ENCODE measurements at regions not wholly inside any gene's neighbourhood (a gene's known extent, or its start where the extent isn't known, plus 50 kb on each side); places are given as distances from the start of the nearest gene placed in this dataset.

DNA sequence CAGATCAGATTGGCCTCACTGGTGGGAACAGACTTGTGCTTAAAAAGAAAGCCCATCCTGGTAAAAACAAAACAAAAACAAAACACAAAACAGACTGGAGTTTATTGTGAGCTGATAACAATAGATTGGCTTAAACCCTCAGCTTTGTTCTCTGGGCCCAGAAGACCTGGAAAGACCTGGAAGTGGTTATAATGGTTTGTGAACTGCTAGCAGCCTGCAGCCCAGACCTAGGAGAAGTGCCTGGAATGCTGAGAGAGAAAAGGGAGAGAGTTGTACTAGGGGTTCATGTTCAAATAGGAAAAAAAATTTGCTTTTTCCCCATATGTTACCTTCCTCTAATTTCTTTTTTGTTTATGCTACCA, 396.6 kb downstream of the DMAC1 start:
- DNase-seq, result no peak
- ChIA-PET CTCF (no interaction called here), POLR2A (no interaction called here)
- Mint-ChIP-seq H3K27ac (no peak overlapping the region), H3K4me3 (no peak overlapping the region), H3K36me3 (ENCODE audit: low read depth) (no peaks in the 10 kb centered on the region), H3K9me3 (ENCODE audit: insufficient read depth) (no peaks in the 10 kb centered on the region), H3K27me3 (ENCODE audit: low read depth) (peaks cover 17% of the 10 kb centered on the region), H3K4me1 (ENCODE audit: low read depth) (peaks cover 7% of the 10 kb centered on the region)
- ATAC-seq, result no peak

- ATAC-seq (no peak), DNase-seq (no peak)
- Mint-ChIP-seq H3K4me3 (no peak overlapping the region), H3K4me1 (ENCODE audit: low read depth) (peaks cover 7% of the 10 kb centered on the region), H3K9me3 (ENCODE audit: insufficient read depth) (no peaks in the 10 kb centered on the region), H3K27ac (no peak overlapping the region), H3K36me3 (ENCODE audit: low read depth) (no peaks in the 10 kb centered on the region), H3K27me3 (ENCODE audit: low read depth) (peaks cover 17% of the 10 kb centered on the region)
- ChIA-PET POLR2A (no interaction called here), CTCF (interaction anchor here (0.6 to 1.1 kb wide), 2 partner anchors 15 to 591 kb away, joined by 3 read pairs; no protein-coding TSS in a partner anchor)
Measured at GRCh38 chr9:7402334-7403027, 397.1 kb downstream of the DMAC1 start.

DNA sequence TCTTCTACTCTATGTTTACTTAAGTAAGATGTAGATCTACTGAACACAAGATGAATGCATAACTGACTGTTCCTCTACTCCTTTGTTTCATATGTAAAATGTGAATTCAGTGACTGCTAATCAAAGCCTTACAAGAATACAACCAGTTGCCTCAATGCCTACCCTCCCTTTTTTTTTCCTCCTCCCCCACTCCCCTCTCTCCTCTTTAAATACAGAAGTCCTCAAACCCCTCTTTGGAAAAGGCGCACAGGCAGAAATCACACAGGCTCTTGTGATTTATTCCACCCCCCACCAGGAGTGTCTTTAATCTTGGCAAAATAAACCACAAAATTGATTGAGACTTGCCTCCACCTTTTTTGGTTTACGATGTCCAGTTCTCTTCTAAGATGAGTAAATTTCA, 398.5 kb downstream of the DMAC1 start:
- Mint-ChIP-seq H3K36me3 (ENCODE audit: low read depth) (no peaks in the 10 kb centered on the region), H3K9me3 (ENCODE audit: insufficient read depth) (no peaks in the 10 kb centered on the region), H3K27ac (no peak overlapping the region), H3K4me1 (ENCODE audit: low read depth) (peaks cover 2% of the 10 kb centered on the region), H3K27me3 (ENCODE audit: low read depth) (peaks cover 22% of the 10 kb centered on the region), H3K4me3 (no peak overlapping the region)
- ChIA-PET CTCF (no interaction called here), POLR2A (no interaction called here)
- DNase-seq, result no peak
- ATAC-seq, result no peak

DNA sequence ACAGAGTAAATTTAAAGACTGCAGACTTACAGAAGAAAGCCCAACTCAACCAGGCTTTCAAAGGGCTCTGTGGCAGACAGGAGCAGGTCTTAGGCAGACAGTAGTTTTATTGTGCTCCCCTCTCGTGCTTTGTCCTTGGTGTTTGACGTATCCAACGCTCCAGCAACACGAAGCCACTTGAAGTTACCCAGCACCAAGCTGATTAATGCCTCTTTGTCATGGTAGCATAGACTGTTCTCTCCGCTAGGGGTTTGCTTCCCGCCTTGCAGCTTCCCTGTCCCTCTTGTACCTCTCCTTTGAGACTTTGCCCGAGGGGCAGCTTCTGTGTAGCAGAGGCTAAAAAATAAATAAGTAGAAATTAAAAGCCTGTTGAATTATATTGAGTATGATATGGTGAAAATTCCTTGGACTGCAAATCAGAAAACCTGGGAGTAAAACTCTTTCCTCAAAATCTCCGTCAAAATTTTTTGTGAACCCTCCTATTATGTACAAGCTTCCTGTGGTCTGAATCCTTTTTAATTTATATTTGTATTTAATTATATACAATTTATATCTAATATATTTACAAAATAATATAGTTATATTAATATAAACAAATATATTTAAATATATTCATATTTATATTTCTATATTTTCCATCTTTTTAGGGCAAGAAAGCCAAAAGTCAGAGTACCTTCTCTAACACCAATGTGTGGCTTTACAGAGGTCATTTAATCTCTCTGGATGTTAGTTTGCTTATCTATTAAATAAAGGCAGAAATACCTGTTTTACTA, 405.4 kb downstream of the DMAC1 start:
- no peaks in the 10 kb centered on the region for H3K4me1 Mint-ChIP-seq (ENCODE audit: low read depth)
- POLR2A ChIA-PET, result no interaction called here
- no peak overlapping the region for H3K4me3 Mint-ChIP-seq
- CTCF ChIA-PET, result no interaction called here
- H3K27me3 Mint-ChIP-seq (ENCODE audit: low read depth), result peaks cover 11% of the 10 kb centered on the region
- no peak overlapping the region for H3K27ac Mint-ChIP-seq
- no peak for ATAC-seq
- no peaks in the 10 kb centered on the region for H3K9me3 Mint-ChIP-seq (ENCODE audit: insufficient read depth)
- DNase-seq, result no peak
- H3K36me3 Mint-ChIP-seq (ENCODE audit: low read depth), result no peaks in the 10 kb centered on the region

DNA sequence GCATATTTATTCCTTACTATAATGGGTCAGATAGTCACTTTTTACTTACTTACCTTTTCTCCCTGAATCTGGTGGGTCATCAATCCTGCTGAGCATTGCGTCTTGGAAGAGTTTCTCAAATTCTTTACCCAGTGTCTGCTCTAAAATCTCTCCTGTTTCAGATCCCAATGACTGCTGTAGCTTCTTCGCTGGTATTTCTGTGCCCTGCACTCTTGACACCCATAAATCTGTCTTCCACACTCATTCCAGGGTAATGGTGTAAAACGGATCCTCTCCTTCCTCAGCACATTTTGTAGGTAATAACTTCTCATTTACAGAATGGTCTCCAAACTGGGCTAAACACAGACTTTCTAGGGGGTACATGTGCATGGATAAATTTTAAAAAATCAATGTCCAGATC, 407.4 kb downstream of the DMAC1 start:
- ATAC-seq (no peak), DNase-seq (no peak)
- Mint-ChIP-seq H3K36me3 (ENCODE audit: low read depth) (no peaks in the 10 kb centered on the region), H3K4me1 (ENCODE audit: low read depth) (no peaks in the 10 kb centered on the region), H3K27ac (no peak overlapping the region), H3K9me3 (ENCODE audit: insufficient read depth) (no peaks in the 10 kb centered on the region), H3K27me3 (ENCODE audit: low read depth) (peaks cover 11% of the 10 kb centered on the region), H3K4me3 (no peak overlapping the region)
- ChIA-PET POLR2A (no interaction called here), CTCF (no interaction called here)

DNA sequence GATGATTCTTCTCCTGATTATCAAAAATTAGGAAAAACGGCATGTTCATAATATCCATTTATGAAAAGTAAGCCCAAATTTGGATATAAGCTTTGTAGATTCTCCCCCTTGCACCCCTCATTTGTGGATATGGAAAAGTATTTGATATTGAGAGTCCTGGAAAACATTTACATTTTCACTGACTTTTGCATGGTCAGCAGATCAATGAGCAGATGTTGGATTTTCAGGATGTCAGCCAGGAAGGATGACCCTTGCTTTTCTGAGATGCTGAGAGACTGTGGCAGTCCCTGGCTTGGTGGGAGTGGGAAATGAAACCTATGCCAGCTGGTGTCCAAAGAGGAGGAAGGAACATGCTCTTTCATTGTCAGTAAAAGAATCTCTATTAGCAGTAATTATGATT, 410.8 kb downstream of the DMAC1 start:
- Mint-ChIP-seq H3K27me3 (ENCODE audit: low read depth) (peaks cover 5% of the 10 kb centered on the region), H3K9me3 (ENCODE audit: insufficient read depth) (no peaks in the 10 kb centered on the region), H3K27ac (no peak overlapping the region), H3K4me3 (no peak overlapping the region), H3K4me1 (ENCODE audit: low read depth) (no peaks in the 10 kb centered on the region), H3K36me3 (ENCODE audit: low read depth) (no peaks in the 10 kb centered on the region)
- ChIA-PET POLR2A (no interaction called here), CTCF (no interaction called here)
- ATAC-seq, result no peak
- no peak for DNase-seq

GRCh38 chr9:7387840-7388239, 411.7 kb downstream of the DMAC1 start:
- no peaks in the 10 kb centered on the region for H3K9me3 Mint-ChIP-seq (ENCODE audit: insufficient read depth)
- DNase-seq, result no peak

GRCh38 chr9:7382304-7382703, 417.3 kb downstream of the DMAC1 start:
- no peak for DNase-seq
- POLR2A ChIA-PET, result no interaction called here
- Mint-ChIP-seq H3K4me1 (ENCODE audit: low read depth) (no peaks in the 10 kb centered on the region), H3K36me3 (ENCODE audit: low read depth) (no peaks in the 10 kb centered on the region), H3K27me3 (ENCODE audit: low read depth) (peaks cover 5% of the 10 kb centered on the region), H3K9me3 (ENCODE audit: insufficient read depth) (no peaks in the 10 kb centered on the region), H3K4me3 (no peak overlapping the region), H3K27ac (no peak overlapping the region)
- ATAC-seq, result no peak
- CTCF ChIA-PET, result no interaction called here

More at GRCh38 chr9:7387840-7388239, 411.7 kb downstream of the DMAC1 start:
- Mint-ChIP-seq H3K4me3 (no peak overlapping the region), H3K27ac (no peak overlapping the region), H3K36me3 (ENCODE audit: low read depth) (no peaks in the 10 kb centered on the region), H3K27me3 (ENCODE audit: low read depth) (peaks cover 5% of the 10 kb centered on the region), H3K4me1 (ENCODE audit: low read depth) (no peaks in the 10 kb centered on the region)
- no peak for ATAC-seq
- POLR2A ChIA-PET, result no interaction called here
- CTCF ChIA-PET, result interaction anchor here (0.8 kb wide), 1 partner anchor 14 kb away, joined by 3 read pairs; no protein-coding TSS in a partner anchor

GRCh38 chr9:7377489-7377888, 422.1 kb downstream of the DMAC1 start:
- no peaks in the 10 kb centered on the region for H3K9me3 Mint-ChIP-seq (ENCODE audit: insufficient read depth)
- no peak overlapping the region for H3K27ac Mint-ChIP-seq
- DNase-seq (no peak), ATAC-seq (no peak)
- no peak overlapping the region for H3K4me3 Mint-ChIP-seq
- peaks cover 2% of the 10 kb centered on the region for H3K27me3 Mint-ChIP-seq (ENCODE audit: low read depth)
- POLR2A ChIA-PET, result no interaction called here
- no peaks in the 10 kb centered on the region for H3K36me3 Mint-ChIP-seq (ENCODE audit: low read depth)
- no peaks in the 10 kb centered on the region for H3K4me1 Mint-ChIP-seq (ENCODE audit: low read depth)
- CTCF ChIA-PET, result no interaction called here

DNA sequence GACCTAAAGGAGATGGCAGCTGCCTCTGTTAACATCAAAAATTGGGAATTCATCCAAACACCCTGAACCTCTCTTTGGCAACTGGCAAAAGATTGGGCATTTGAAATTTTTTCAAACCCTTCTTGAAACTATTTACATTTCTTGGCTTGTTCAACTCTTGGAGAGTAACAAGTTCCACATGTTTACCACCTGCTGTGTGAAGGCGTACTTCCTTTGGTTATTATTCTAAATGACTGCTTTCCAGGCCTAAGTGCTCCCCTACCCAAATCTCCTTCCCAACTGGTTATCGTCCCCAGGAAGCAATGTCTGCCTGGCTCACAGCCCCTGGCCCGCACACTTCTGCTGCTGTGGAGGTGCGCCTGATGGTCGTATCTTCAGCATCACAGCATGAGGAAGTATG, 422.7 kb downstream of the DMAC1 start:
- H3K36me3 Mint-ChIP-seq (ENCODE audit: low read depth), result no peaks in the 10 kb centered on the region
- H3K27ac Mint-ChIP-seq, result no peak overlapping the region
- no peaks in the 10 kb centered on the region for H3K4me1 Mint-ChIP-seq (ENCODE audit: low read depth)
- ATAC-seq (no peak), DNase-seq (no peak)
- H3K4me3 Mint-ChIP-seq, result no peak overlapping the region
- H3K27me3 Mint-ChIP-seq (ENCODE audit: low read depth), result peaks cover 2% of the 10 kb centered on the region
- ChIA-PET POLR2A (interaction anchor here (0.6 kb wide), 1 partner anchor 197 kb away, joined by 3 read pairs; no protein-coding TSS in a partner anchor), CTCF (no interaction called here)
- H3K9me3 Mint-ChIP-seq (ENCODE audit: insufficient read depth), result no peaks in the 10 kb centered on the region

DNA sequence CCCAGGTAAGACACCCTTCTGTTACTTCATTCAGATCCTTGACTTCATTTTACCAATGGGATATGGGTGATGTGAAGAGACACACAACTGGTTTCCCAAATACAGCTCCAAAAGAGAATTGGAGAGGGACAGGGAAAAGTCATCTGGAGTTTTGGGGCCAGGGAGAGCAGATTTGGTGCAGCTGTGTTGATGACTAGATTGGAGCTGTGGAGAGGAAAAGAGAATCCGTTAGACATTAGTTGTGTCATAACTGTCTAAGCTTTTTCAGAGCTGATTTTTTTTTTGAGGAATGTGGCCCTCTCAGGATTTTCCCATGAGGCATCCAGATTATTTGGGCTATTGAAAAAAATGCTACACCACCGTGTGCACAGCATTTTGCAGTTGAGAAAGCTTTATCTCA, 423.4 kb downstream of the DMAC1 start:
- Mint-ChIP-seq H3K4me3 (no peak overlapping the region), H3K27ac (no peak overlapping the region), H3K36me3 (ENCODE audit: low read depth) (no peaks in the 10 kb centered on the region), H3K4me1 (ENCODE audit: low read depth) (no peaks in the 10 kb centered on the region), H3K9me3 (ENCODE audit: insufficient read depth) (no peaks in the 10 kb centered on the region), H3K27me3 (ENCODE audit: low read depth) (peaks cover 2% of the 10 kb centered on the region)
- ChIA-PET POLR2A (interaction anchor here (0.6 kb wide), 1 partner anchor 198 kb away, joined by 3 read pairs; no protein-coding TSS in a partner anchor), CTCF (no interaction called here)
- no peak for DNase-seq
- no peak for ATAC-seq

- H3K4me3 Mint-ChIP-seq, result no peak overlapping the region
- CTCF ChIA-PET, result interaction anchor here (0.9 kb wide), 1 partner anchor 107 kb away, joined by 3 read pairs; no protein-coding TSS in a partner anchor
Measured at GRCh38 chr9:7375013-7375511, 424.5 kb downstream of the DMAC1 start.

More at GRCh38 chr9:7375013-7375511, 424.5 kb downstream of the DMAC1 start:
- Mint-ChIP-seq H3K4me1 (ENCODE audit: low read depth) (no peaks in the 10 kb centered on the region), H3K27me3 (ENCODE audit: low read depth) (no peaks in the 10 kb centered on the region), H3K9me3 (ENCODE audit: insufficient read depth) (no peaks in the 10 kb centered on the region), H3K27ac (no peak overlapping the region), H3K36me3 (ENCODE audit: low read depth) (no peaks in the 10 kb centered on the region)
- POLR2A ChIA-PET, result no interaction called here
- DNase-seq (no peak), ATAC-seq (no peak)
